ENCODE measurements at regions not wholly inside any gene's neighbourhood (a gene's known extent, or its start where the extent isn't known, plus 50 kb on each side); places are given as distances from the start of the nearest gene placed in this dataset.

DNA sequence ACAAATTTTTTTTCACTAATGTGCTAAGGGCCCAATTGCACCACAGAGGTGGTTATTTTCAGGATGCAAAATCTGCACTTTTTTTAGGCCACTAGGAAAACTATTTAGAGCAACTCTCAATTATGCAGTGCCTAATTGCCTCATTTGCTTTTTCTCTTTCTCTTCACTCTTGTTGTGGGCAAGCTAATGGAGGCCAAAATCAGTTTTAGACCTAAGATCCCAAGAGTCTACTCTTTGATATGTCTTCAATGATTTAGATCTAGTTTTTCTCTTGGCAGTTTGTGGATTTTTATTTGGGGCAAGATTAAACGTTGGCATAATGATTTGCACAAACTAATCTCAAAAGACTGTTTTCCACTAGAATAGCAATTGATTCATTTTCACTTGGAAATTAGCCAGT is 1996.9 kb downstream of the LRRC4C start:
- TF ChIP-seq, protein P1, sequence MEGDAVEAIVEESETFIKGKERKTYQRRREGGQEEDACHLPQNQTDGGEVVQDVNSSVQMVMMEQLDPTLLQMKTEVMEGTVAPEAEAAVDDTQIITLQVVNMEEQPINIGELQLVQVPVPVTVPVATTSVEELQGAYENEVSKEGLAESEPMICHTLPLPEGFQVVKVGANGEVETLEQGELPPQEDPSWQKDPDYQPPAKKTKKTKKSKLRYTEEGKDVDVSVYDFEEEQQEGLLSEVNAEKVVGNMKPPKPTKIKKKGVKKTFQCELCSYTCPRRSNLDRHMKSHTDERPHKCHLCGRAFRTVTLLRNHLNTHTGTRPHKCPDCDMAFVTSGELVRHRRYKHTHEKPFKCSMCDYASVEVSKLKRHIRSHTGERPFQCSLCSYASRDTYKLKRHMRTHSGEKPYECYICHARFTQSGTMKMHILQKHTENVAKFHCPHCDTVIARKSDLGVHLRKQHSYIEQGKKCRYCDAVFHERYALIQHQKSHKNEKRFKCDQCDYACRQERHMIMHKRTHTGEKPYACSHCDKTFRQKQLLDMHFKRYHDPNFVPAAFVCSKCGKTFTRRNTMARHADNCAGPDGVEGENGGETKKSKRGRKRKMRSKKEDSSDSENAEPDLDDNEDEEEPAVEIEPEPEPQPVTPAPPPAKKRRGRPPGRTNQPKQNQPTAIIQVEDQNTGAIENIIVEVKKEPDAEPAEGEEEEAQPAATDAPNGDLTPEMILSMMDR (IDR thresholded peaks at IDR 0.05; ENCODE audit: low read depth, low read length): no peak
- no peak overlapping the region for H3K4me3 ChIP-seq (ENCODE audit: low read depth, low read length)

DNA sequence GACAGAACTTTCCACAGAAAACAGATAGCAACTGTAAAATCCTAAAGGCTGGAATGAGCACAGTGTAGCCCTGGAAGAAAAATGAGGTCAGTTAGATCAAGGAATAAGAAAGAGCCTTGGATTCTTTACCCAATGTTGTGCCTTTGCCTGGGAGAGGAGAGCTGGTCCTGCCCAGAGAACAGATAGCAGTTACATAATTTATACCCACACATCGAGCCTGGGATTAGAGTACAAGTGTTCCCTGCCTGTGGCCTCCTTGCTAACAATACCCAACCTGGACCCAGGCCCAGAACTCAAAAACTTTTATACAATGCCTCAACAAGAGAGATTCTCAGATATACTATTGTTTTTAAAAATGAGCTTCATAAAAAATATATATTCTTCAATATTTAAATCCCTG is 1998.4 kb downstream of the LRRC4C start:
- H3K4me3 ChIP-seq (ENCODE audit: low read depth, low read length): no peak overlapping the region
- TF ChIP-seq, protein P1 (IDR thresholded peaks at IDR 0.05; ENCODE audit: low read depth, low read length): no peak

DNA sequence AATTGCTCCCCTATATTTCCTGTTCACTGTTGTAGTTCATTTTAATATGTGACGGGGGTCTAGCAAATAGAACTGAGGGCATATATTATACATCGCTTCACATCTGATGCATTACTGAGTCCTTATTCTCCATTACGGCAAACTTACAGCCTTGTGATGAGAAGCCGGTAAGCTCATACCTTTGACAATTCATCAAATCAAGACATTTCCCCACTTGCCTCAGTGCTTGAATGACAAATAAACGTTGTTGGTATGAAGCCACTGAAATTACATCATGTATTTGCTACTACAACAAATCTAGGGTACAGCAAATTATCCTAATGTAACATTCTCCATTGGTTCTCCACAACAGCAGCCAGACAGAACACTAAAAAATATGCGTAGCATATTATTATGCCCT is 1999.8 kb downstream of the LRRC4C start:
- H3K4me3 ChIP-seq (ENCODE audit: low read depth, low read length): no peak overlapping the region
- TF ChIP-seq, protein P1 (IDR thresholded peaks at IDR 0.05; ENCODE audit: low read depth, low read length): no peak

DNA sequence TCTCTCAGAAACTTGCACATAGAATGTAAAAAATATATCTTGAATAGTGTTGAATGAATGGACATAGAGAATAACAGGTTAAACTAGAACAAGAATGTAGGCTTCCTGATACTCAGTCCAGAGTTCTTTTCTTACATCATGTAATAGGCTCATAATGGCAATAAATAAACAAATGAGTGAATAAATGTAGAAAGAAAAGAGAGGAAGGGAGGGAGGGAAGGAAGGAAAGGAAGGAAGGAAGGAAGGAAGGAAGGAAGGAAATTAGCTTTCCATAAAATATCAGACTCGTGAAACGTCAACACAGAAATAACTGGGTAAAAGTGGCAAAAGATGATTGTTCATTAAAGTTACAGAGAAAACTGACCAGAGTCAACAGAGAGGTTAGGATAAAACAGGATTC is 2001.0 kb downstream of the LRRC4C start:
- H3K4me3 ChIP-seq (ENCODE audit: low read depth, low read length): no peak overlapping the region
- TF ChIP-seq, protein P1 (IDR thresholded peaks at IDR 0.05; ENCODE audit: low read depth, low read length): no peak

DNA sequence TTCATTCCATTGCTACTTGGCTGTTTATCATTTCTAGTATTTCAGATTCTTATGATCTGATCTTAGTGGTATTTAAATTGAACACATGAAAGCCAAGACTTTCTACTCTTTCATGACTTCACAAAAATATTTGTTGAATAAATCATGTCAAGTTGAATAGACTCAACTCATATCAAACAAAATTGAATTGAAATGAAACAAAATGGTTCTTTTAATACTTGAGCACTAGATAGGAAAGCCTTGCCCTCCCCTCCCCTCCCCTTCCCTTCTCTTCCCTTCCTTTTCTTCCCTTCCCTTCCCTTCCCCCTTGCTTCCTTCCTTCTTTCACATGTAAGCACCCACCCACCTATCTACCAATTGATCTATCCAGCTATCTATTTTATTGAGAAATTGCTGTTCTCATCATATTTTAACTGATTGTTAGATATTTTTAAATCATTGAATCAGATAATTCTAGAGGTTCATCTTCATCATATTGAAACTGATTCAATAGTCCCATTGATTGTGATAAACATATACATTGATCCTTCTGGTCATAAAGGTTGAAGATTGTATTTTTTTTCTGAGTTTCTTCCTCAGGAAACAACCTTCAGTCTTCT is 2015.9 kb downstream of the LRRC4C start:
- H3K4me3 ChIP-seq (ENCODE audit: low read depth, low read length): no peak overlapping the region
- TF ChIP-seq, protein P1 (IDR thresholded peaks at IDR 0.05; ENCODE audit: low read depth, low read length): no peak

DNA sequence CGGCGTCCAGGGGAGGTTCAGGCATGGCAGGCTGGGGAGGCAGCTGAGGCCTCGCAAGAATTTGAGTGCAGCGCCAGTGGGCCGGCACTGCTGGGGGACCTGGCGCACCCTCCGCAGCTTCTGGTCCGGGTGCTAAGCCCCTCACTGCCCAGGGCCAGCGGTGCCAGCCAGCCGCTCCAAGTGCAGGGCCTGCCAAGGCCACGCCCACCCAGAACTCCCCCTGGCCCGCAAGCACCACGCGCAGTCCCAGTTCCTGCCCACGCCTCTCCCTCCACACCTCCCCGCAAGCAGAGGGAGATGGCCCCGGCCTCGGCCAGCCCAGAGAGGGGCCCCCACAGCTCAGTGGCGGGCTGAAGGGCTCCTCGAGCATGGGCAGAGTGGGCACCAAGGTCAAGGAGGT is 2017.3 kb downstream of the LRRC4C start:
- H3K4me3 ChIP-seq (ENCODE audit: low read depth, low read length): no peak overlapping the region
- TF ChIP-seq, protein P1 (IDR thresholded peaks at IDR 0.05; ENCODE audit: low read depth, low read length): no peak

DNA sequence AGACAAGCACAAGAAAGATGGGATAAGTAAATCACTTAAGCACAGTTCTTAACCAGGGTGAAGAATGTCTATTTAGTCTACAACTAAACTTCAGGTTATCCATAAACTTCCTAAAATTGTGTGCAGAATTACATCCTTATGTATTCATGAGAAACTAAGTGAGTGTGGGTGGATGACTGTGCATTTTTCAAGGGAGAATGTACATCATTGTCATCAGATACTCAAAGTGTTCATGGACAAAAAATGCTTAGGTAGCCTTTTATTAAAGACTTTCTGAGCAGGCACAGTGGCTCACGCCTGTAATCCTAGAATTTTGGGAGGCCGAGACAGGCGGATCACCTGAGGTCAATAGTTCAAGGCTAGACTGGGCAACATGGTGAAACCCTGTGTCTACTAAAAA is 2023.8 kb downstream of the LRRC4C start:
- H3K4me3 ChIP-seq (ENCODE audit: low read depth, low read length): no peak overlapping the region
- TF ChIP-seq, protein P1 (IDR thresholded peaks at IDR 0.05; ENCODE audit: low read depth, low read length): no peak

All from WI38 (cell line).